Kidney epithelial cell (primary cell): ENCODE measurements at regions not wholly inside any gene's neighbourhood (a gene's known extent, or its start where the extent isn't known, plus 50 kb on each side); places are given as distances from the start of the nearest gene placed in this dataset.

ENCODE experiments used
- DNase-seq: peaks from one replicate; pipeline ENCODE4 v3.0.0-alpha.2; 2010; ENCODE audit warnings: low read depth
- H3K27me3 ChIP-seq: 2 replicates; pipeline ENCODE4 v1.6.0; 2011; ENCODE audit warnings: low read length; ENCODE audit not compliant: control insufficient read depth, insufficient read depth
- H3K36me3 ChIP-seq: 2 replicates; pipeline ENCODE4 v1.5.1; 2011; ENCODE audit warnings: low read length; ENCODE audit not compliant: control insufficient read depth, insufficient read depth
- H3K4me3 ChIP-seq: 2 replicates; pipeline ENCODE4 v1.5.1; 2011; ENCODE audit warnings: low read depth, mild to moderate bottlenecking, control low read depth, low read length
- TF ChIP-seq, protein P1 (sequence below): IDR thresholded peaks from 2 replicates; pipeline ENCODE4 v1.5.1; 2011; ENCODE audit warnings: mild to moderate bottlenecking, moderate library complexity, low read length, control low read depth, inconsistent platforms; ENCODE audit not compliant: insufficient read depth, poor library complexity, severe bottlenecking

DNA sequence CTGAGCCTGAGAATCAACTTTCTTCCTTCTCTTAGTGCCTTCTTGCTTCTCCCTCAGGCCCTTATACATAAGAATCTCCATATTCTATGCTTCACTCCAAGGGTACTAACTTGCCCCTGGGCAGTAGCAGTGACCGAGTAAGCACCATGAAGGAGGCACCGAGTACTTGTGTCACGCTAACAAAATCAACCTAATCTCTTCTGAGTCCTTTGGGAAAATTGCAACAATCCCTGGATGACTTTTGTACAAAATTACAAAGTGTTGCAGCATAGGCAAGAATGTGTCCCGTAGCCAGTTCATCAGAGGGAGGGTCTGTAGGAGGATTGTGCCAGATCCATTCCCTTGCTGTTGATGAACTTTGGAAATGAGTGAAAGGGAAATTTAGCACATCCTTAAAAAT lies 80.4 kb upstream of the EEPD1 start:
- no peak overlapping the region for H3K4me3 ChIP-seq
- H3K36me3 ChIP-seq: no peaks in the 10 kb centered on the region
- TF ChIP-seq, protein P1, sequence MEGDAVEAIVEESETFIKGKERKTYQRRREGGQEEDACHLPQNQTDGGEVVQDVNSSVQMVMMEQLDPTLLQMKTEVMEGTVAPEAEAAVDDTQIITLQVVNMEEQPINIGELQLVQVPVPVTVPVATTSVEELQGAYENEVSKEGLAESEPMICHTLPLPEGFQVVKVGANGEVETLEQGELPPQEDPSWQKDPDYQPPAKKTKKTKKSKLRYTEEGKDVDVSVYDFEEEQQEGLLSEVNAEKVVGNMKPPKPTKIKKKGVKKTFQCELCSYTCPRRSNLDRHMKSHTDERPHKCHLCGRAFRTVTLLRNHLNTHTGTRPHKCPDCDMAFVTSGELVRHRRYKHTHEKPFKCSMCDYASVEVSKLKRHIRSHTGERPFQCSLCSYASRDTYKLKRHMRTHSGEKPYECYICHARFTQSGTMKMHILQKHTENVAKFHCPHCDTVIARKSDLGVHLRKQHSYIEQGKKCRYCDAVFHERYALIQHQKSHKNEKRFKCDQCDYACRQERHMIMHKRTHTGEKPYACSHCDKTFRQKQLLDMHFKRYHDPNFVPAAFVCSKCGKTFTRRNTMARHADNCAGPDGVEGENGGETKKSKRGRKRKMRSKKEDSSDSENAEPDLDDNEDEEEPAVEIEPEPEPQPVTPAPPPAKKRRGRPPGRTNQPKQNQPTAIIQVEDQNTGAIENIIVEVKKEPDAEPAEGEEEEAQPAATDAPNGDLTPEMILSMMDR: no peak
- no peak for DNase-seq
- peaks cover 2% of the 10 kb centered on the region for H3K27me3 ChIP-seq

DNA sequence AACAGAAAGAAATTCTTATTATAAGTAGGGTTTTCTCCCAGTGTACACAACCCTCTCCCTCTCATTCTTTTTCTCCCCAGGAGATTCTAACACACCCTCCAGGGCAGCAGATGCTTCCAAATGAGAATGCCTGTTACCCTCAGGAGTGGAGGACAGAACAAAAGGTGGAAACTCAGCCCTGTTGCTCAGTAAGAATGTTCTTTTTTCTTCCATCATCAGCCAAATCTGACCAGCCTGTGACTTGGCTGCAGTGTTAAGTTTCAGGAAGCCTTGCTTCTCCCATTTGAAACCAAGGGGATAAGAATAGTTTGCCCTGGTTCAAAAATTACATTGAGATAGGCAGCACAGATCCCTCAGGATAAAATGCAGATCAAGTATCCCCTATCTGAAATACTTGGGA lies 77.5 kb upstream of the EEPD1 start:
- no peak overlapping the region for H3K4me3 ChIP-seq
- H3K36me3 ChIP-seq: no peaks in the 10 kb centered on the region
- DNase-seq: no peak
- H3K27me3 ChIP-seq: peaks cover 2% of the 10 kb centered on the region
- TF ChIP-seq, protein P1: no peak

DNA sequence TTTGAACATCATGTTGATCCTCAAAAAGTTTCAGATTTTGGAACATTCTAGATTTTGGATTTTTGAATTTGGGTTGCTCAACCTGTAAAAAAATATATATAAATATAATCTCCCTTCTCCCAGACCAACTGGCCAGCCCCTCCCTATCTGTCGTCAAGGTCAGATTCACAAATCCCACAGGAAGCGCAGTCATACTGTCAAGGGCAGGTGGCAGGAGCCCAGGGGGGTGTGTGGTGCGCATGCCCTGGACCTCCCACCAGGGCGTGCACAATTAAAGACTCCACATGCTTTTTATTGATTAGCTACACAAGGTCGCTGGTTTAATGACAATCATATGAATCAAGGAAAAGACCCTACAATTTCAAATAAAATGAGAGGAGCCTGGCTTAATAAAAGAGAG lies 77.0 kb upstream of the EEPD1 start:
- Histone ChIP-seq H3K4me3 (no peak overlapping the region), H3K36me3 (no peaks in the 10 kb centered on the region), H3K27me3 (peaks cover 2% of the 10 kb centered on the region)
- no peak for DNase-seq
- TF ChIP-seq, protein P1: no peak

DNA sequence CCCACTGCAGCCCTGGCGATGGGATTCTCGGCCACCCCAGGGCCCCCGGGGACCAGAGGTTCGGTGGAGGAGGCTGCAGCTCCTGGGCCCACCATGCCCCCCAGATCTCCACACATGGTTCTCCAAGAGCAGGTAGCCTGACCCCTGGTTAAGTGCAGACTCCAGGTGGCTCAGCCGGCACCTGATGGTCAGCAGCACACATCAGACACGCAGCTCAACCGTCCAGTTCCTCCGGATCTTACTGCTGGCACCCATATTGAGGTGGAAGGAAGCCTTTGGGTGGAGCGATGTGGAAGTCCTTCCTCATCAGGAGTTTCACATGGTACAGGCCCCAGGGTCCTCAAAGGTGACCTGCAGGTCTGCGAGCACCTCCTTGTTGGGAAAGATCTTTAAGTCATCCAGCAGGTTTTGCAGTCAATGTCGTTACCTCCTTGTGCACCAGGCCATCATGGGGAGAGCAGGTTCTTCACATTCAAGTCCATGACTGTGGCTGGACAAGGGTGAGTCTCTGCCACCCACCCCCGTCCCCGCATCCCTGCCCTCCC lies 74.2 kb upstream of the EEPD1 start:
- no peak for DNase-seq
- TF ChIP-seq, protein P1: no peak
- Histone ChIP-seq H3K27me3 (peaks cover 2% of the 10 kb centered on the region), H3K36me3 (no peaks in the 10 kb centered on the region), H3K4me3 (no peak overlapping the region)

DNA sequence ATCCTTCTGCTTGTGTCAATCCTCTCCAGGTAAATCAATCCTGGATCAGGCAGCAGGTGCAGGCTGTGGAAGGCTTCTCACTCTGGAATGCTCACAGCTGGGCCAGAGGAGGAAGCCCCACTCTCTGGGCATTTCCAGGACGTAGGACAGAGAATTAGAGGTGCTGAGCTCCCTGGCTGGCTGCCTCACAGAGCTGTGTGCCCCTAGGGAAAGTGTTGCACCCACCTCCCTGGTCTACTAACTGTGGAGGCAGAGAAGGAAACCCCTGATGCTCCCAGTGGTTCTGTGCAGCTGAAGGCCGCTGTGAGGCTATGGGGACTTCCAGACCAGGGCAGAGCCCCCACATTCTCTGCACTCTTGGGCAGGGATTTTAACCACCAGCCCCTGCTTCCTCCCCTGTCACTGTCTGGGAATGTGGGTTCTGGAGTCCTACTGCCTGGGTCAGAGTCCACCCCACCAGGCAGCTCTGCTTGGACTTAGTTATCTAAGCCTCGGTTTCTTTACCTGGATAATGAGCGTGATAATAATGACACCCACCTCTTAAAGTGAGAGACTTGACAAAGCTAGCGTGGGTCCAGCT lies 73.5 kb upstream of the EEPD1 start:
- TF ChIP-seq, protein P1: no peak
- DNase-seq: no peak
- H3K27me3 ChIP-seq: no peaks in the 10 kb centered on the region
- no peaks in the 10 kb centered on the region for H3K36me3 ChIP-seq
- H3K4me3 ChIP-seq: no peak overlapping the region

DNA sequence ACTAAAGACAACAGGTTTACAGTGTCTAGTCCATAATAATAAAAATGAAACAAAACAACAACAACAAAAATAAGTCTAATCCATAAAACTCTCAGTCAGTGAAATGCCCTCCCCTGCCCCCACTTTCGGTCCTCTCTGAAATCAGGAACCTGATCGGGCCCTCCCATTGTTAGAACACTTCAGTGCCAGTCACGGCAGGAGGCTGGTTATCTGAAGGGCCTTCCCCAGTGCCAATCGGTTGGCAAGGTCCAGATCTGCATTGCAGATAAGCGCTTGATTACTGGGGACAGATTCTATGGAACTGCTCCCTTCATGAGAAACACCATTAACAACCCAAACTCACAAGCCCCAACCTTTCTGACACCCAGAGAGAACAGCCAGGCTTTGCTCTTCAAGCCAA lies 72.2 kb upstream of the EEPD1 start:
- TF ChIP-seq, protein P1: no peak
- no peak for DNase-seq
- Histone ChIP-seq H3K36me3 (no peaks in the 10 kb centered on the region), H3K4me3 (no peak overlapping the region), H3K27me3 (no peaks in the 10 kb centered on the region)
